Heart left ventricle (tissue), 13 donors: ENCODE measurements at regions not wholly inside any gene's neighbourhood (a gene's known extent, or its start where the extent isn't known, plus 50 kb on each side); places are given as distances from the start of the nearest gene placed in this dataset.

Source experiments
- POLR2A ChIP-seq, 2 donors: fragments of 450-650 bp; IDR thresholded peaks; one replicate each; pipeline ENCODE4 v1.6.1; 2017; ENCODE audit warnings: antibody characterized with exemption in 2 of 2, mild to moderate bottlenecking in 2 of 2, moderate library complexity in 2 of 2
- TF ChIP-seq, protein P1 (sequence below), 12 donors: fragments of 200-600 bp; sonication (generic) in 4 of 12; IDR thresholded peaks; one replicate each; pipeline versions ENCODE4 v1.5.0 to v1.8.0; 2018 to 2022; ENCODE audit warnings: antibody characterized with exemption in 12 of 12, mild to moderate bottlenecking in 5 of 12
- donor health status: ischemic (EF 13 %, LVEDD 7.1; RV severe dilation, severe dysfunction).
- donor health status: DM: no; HTN: yes; CAD: no.
- donor health status: DM: no; HTN: no; CAD: no.
- donor health status: ischemic (EF 25% LVEDD 6.9; RV normal size, moderate dysfunction).
- donor health status: ischemic (EF 25% LVEDD 5.7; RV mildly dilated, moderate dysfunction).
- donor health status: ischemic (EF 35%, LVEDD 5.7; RV mildly dilated, moderate dysfunction).
- donor health status: nonischemic (EF 11% LVEDD 7.7; RV severe dilation, severe dysfunction).
- donor health status: DM: yes; HTN: yes; CAD: no.
- donor health status: PGD.
- donor health status: ischemic (EF 29% LVEDD 5.4; RV normal size, mild dysfunction).
- donor health status: nonischemic (EF 23%, LVEDD 6.1; RV moderate dilation, normal function).

GRCh38 chr5:133761632-133762031 lies 149.3 kb upstream of the FSTL4 start:
- TF ChIP-seq, protein P1, sequence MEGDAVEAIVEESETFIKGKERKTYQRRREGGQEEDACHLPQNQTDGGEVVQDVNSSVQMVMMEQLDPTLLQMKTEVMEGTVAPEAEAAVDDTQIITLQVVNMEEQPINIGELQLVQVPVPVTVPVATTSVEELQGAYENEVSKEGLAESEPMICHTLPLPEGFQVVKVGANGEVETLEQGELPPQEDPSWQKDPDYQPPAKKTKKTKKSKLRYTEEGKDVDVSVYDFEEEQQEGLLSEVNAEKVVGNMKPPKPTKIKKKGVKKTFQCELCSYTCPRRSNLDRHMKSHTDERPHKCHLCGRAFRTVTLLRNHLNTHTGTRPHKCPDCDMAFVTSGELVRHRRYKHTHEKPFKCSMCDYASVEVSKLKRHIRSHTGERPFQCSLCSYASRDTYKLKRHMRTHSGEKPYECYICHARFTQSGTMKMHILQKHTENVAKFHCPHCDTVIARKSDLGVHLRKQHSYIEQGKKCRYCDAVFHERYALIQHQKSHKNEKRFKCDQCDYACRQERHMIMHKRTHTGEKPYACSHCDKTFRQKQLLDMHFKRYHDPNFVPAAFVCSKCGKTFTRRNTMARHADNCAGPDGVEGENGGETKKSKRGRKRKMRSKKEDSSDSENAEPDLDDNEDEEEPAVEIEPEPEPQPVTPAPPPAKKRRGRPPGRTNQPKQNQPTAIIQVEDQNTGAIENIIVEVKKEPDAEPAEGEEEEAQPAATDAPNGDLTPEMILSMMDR (IDR thresholded peaks at IDR 0.05) = no peak
- TF ChIP-seq POLR2A (IDR thresholded peaks at IDR 0.05) = no peak
